Kidney (tissue), 13 donors: ENCODE measurements at regions not wholly inside any gene's neighbourhood (a gene's known extent, or its start where the extent isn't known, plus 50 kb on each side); places are given as distances from the start of the nearest gene placed in this dataset.
A peak's percentile ranks its signal among the peaks of the same experiment; 100 is the strongest.

Source experiments
- DNase-seq, 5 donors: peaks; one replicate each; pipeline ENCODE4 v3.0.0-alpha.2; 2013 to 2020
- FAIRE-seq: peaks from 2 replicates; lab custom pipeline; 2012; peaks lifted over from hg19 to GRCh38; lab: Jason Lieb, UNC
- H3K27ac ChIP-seq, 2 donors: one replicate each; pipeline ENCODE4 v1.7.0; 2013; ENCODE audit warnings: low read depth in 2 of 2, low read length in 2 of 2, inconsistent platforms in 1 of 2
- H3K27me3 ChIP-seq: one replicate; pipeline ENCODE4 v1.7.1; 2013; ENCODE audit warnings: low read length, inconsistent platforms; ENCODE audit not compliant: control insufficient read depth, insufficient read depth
- H3K36me3 ChIP-seq, 3 donors: one replicate each; pipeline versions ENCODE4 v1.7.0 to v1.7.1; 2013; ENCODE audit warnings: low read length in 3 of 3, control low read depth in 1 of 3, inconsistent platforms in 1 of 3; ENCODE audit not compliant: insufficient read depth in 3 of 3, control insufficient read depth in 2 of 3
- H3K4me1 ChIP-seq, 3 donors: one replicate each; pipeline versions ENCODE4 v1.7.0 to v1.7.1; 2013; ENCODE audit warnings: low read length in 3 of 3, inconsistent platforms in 1 of 3, low read depth in 1 of 3; ENCODE audit not compliant: control insufficient read depth in 2 of 3, insufficient read depth in 2 of 3
- H3K4me3 ChIP-seq, 3 donors: one replicate each; pipeline versions ENCODE4 v1.7.0 to v1.8.1; 2013; ENCODE audit warnings: low read length in 3 of 3, control low read depth in 1 of 3, inconsistent platforms in 1 of 3
- H3K9ac ChIP-seq, 3 donors: one replicate each; pipeline versions ENCODE4 v1.7.0 to v1.7.1; 2013; ENCODE audit warnings: low read length in 3 of 3, control low read depth in 1 of 3, inconsistent platforms in 1 of 3
- H3K9me3 ChIP-seq, 3 donors: one replicate each; pipeline versions ENCODE4 v1.7.0 to v1.7.1; 2013; ENCODE audit warnings: low read length in 3 of 3, control low read depth in 1 of 3, inconsistent platforms in 1 of 3; ENCODE audit not compliant: control insufficient read depth in 2 of 3, insufficient read depth in 1 of 3
- CTCF ChIP-seq: IDR thresholded peaks from 3 replicates; pipeline ENCODE4 v1.5.1; 2012; ENCODE audit warnings: mild to moderate bottlenecking, moderate library complexity, borderline replicate concordance; ENCODE audit not compliant: insufficient read depth; ENCODE audit errors: extremely low read depth
- intact Hi-C: fragments of 100-400 bp; cut with DNase I; formaldehyde crosslinking; loops from one replicate; pipeline ENCODE4 v1.11.1; 2022
- donor health status: control.
- donor health status: control.
- donor health status: control.
- donor health status: control.
- donor health status: control.
- donor health status: DM: yes; HTN: yes; CAD: no.
- donor health status: Normal renal cell carcinoma (clear cell type).

GRCh38 chr14:92252323-92252722 lies 70.6 kb upstream of the SLC24A4 start:
- DNase-seq (peak in 1 of 5 donors; percentile 10), FAIRE-seq (no peak)
- H3K9ac ChIP-seq, result no peak overlapping the region
- H3K9me3 ChIP-seq, result no peaks in the 10 kb centered on the region
- intact Hi-C loops, result no loop called here
- no peaks in the 10 kb centered on the region for H3K27me3 ChIP-seq
- no peak overlapping the region for H3K27ac ChIP-seq
- no peaks in the 10 kb centered on the region for H3K36me3 ChIP-seq
- H3K4me3 ChIP-seq, result no peak overlapping the region
- no peaks in the 10 kb centered on the region for H3K4me1 ChIP-seq
- no peak for TF ChIP-seq CTCF

DNA sequence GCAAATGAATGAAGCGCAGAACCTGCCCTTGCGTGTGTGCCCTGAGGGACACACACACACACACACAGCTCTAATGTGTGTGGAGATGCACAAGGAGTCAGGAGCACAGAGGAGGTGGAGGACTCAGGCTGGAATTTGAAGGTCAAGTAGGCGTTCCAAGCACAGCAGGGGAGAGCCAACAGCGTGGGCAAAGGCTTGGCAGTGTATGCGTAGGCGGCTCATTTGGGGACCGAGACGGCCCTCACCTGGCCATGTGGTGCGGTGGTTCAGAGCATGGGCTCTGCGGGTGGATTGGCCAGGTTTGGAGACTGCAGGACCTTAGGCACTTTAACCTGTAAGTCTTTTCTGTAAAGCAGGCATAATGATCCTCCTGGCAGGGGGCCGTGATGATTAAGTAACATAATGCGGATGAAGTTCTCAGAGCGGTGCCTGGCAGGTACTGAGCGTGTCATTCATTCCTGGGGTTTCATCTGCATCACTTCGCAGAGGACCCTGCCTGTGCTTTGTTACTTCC lies 69.5 kb upstream of the SLC24A4 start:
- Histone ChIP-seq H3K9me3 (no peaks in the 10 kb centered on the region), H3K9ac (no peak overlapping the region), H3K4me3 (no peak overlapping the region), H3K27ac (no peak overlapping the region), H3K27me3 (no peaks in the 10 kb centered on the region), H3K36me3 (no peaks in the 10 kb centered on the region), H3K4me1 (no peaks in the 10 kb centered on the region)
- DNase-seq (peak in 3 of 5 donors; percentile 17 to 40 (median 29)), FAIRE-seq (no peak)
- intact Hi-C loops, result no loop called here
- TF ChIP-seq CTCF, result no peak

- Histone ChIP-seq H3K4me3 (no peak overlapping the region), H3K4me1 (no peaks in the 10 kb centered on the region), H3K36me3 (no peaks in the 10 kb centered on the region), H3K9me3 (no peaks in the 10 kb centered on the region), H3K27ac (no peak overlapping the region), H3K9ac (no peak overlapping the region), H3K27me3 (no peaks in the 10 kb centered on the region)
- DNase-seq, result peak in 4 of 5 donors; percentile 65 to 85 (median 74)
- intact Hi-C loops, result no loop called here
- TF ChIP-seq CTCF, result no peak
- FAIRE-seq, result no peak
Observed at GRCh38 chr14:92254786-92255185, 68.2 kb upstream of the SLC24A4 start.

- no peak for DNase-seq
- H3K4me1 ChIP-seq, result no peaks in the 10 kb centered on the region
- H3K9ac ChIP-seq, result no peak overlapping the region
- no peak overlapping the region for H3K4me3 ChIP-seq
- no peaks in the 10 kb centered on the region for H3K36me3 ChIP-seq
- FAIRE-seq, result no peak
- no peak overlapping the region for H3K27ac ChIP-seq
- TF ChIP-seq CTCF, result no peak
- H3K9me3 ChIP-seq, result no peaks in the 10 kb centered on the region
- intact Hi-C loops, result no loop called here
- H3K27me3 ChIP-seq, result no peaks in the 10 kb centered on the region
Observed at GRCh38 chr14:92258934-92259333, 64.0 kb upstream of the SLC24A4 start.
